NB4 (cell line): ENCODE measurements at regions not wholly inside any gene's neighbourhood (a gene's known extent, or its start where the extent isn't known, plus 50 kb on each side); places are given as distances from the start of the nearest gene placed in this dataset.
"Not testable (repeated sequence)": the region's sequence is repeated elsewhere in the genome, so short reads cannot be mapped to it uniquely, and the experiment has no call there.

Experiments used
- DNase-seq: peaks from one replicate; pipeline ENCODE4 v3.0.0; 2010; ENCODE audit warnings: low read depth
- H3K4me3 ChIP-seq: one replicate; pipeline ENCODE4 v1.5.1; 2011; ENCODE audit warnings: mild to moderate bottlenecking, low read depth, low read length, moderate library complexity
- CTCF ChIP-seq: IDR thresholded peaks from one replicate; pipeline ENCODE4 v1.5.1; 2012; ENCODE audit warnings: low read depth, low read length
- MAX ChIP-seq: IDR thresholded peaks from 2 replicates; pipeline ENCODE4 v1.6.1; 2011; ENCODE audit warnings: low read depth, low read length
- MYC ChIP-seq: IDR thresholded peaks from 2 replicates; pipeline ENCODE4 v1.6.1; 2011; ENCODE audit warnings: low read depth, low read length
- POLR2A ChIP-seq: IDR thresholded peaks from 2 replicates; pipeline ENCODE4 v1.6.1; 2011; ENCODE audit warnings: mild to moderate bottlenecking; ENCODE audit not compliant: insufficient read length; ENCODE audit errors: extremely low read depth

GRCh38 chr1:147348592-147348991 is 106.1 kb downstream of the CHD1L start:
- H3K4me3 ChIP-seq, DNase-seq: not testable (repeated sequence)

- DNase-seq = no peak
- H3K4me3 ChIP-seq = no peak overlapping the region
- TF ChIP-seq MAX = no peak
- TF ChIP-seq POLR2A = no peak
- TF ChIP-seq MYC = no peak
- no peak for TF ChIP-seq CTCF
Observed at GRCh38 chr1:147349533-147349932, 107.0 kb downstream of the CHD1L start.

DNA sequence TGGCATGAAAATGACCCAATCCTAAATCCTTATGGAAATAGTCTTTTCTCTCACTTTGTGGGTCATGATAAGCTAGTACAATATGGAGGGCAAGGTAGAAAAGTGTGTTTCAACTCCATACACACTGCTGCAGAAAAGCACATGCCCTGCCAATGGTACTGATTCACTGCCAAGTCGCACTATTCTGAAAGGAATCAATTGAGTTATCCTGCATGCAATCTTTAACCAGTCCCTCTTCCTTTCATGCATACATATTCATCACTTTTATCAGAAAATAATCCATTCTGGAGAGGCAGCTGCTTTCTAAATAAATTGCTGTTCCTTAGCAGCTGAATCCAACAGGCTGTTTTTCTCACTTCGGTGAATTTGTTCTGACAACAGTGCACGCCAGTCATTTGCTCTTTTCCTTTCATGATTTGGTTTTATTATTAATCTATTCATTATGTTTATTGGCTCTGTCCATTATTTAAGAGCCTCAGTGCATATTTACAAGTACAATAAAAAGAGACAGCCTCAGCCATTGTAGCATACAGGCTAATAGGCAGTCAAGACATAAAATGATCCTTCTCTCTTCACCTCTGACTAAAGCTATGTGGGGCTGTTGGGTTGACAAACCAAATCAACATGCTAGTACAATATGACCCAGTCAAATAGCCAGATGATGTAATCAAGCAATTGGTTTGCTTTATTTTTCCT is 108.8 kb downstream of the CHD1L start:
- TF ChIP-seq POLR2A = no peak
- TF ChIP-seq CTCF = no peak
- TF ChIP-seq MYC = no peak
- no peak for TF ChIP-seq MAX
- DNase-seq = no peak

GRCh38 chr1:147377263-147378246 is 135.1 kb downstream of the CHD1L start:
- TF ChIP-seq MYC (no peak), MAX (no peak), CTCF (no peak), POLR2A (no peak)

More for the DNA sequence above, 108.8 kb downstream of the CHD1L start:
- H3K4me3 ChIP-seq = no peak overlapping the region

GRCh38 chr1:147379889-147380288 is 137.4 kb downstream of the CHD1L start:
- no peak for TF ChIP-seq MAX
- no peak for TF ChIP-seq MYC
- DNase-seq = no peak

More at GRCh38 chr1:147377263-147378246, 135.1 kb downstream of the CHD1L start:
- H3K4me3 ChIP-seq = no peak overlapping the region
- no peak for DNase-seq

DNA sequence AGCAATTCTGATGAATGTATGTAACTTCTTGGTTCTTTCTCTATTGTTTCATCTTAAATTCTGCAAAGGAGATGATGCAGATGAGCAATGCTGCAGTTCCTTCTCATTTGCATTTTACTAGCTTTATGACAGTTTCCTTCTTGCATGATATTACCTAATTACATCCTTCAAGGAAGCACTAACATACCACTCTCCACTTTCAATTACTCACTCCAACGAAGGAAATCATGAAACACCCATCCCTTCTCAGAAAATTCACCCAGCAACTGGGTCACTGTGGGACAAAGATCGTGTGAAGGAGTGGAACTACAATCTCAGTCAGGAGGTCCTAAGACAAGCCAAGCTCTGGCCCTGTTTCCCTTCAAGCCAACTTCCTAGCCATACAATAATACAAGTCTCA is 142.3 kb downstream of the CHD1L start:
- TF ChIP-seq CTCF = no peak
- no peak for TF ChIP-seq MYC
- no peak for TF ChIP-seq POLR2A
- no peak for TF ChIP-seq MAX

More at GRCh38 chr1:147379889-147380288, 137.4 kb downstream of the CHD1L start:
- H3K4me3 ChIP-seq = no peak overlapping the region

More for the DNA sequence above, 142.3 kb downstream of the CHD1L start:
- H3K4me3 ChIP-seq = no peak overlapping the region
- DNase-seq = no peak
